ENCODE measurements at regions not wholly inside any gene's neighbourhood (a gene's known extent, or its start where the extent isn't known, plus 50 kb on each side); places are given as distances from the start of the nearest gene placed in this dataset.

GRCh38 chr11:92276773-92277172 lies 52.2 kb downstream of the FAT3 start:
- peaks cover 14% of the 10 kb centered on the region for H3K79me2 ChIP-seq (replicated peaks; ENCODE audit: insufficient read depth, low read length)
- no peaks in the 10 kb centered on the region for H3K27me3 ChIP-seq (ENCODE audit: insufficient read depth, low read depth, low read length)
- H3K9me3 ChIP-seq (ENCODE audit: low read length) = no peaks in the 10 kb centered on the region
- H3F3A ChIP-seq (ENCODE audit: insufficient read depth, low read length, poor library complexity, severe bottlenecking) = no peaks in the 10 kb centered on the region
- no peaks in the 10 kb centered on the region for H3K9me2 ChIP-seq (ENCODE audit: insufficient read depth, low read length)
- no peak overlapping the region for H3K4me3 ChIP-seq (ENCODE audit: low read length)
- TF ChIP-seq POLR2AphosphoS5 (IDR thresholded peaks at IDR 0.05) (no peak), MXI1 (conservative IDR thresholded peaks at IDR 0.05; ENCODE audit: poor library complexity, severe bottlenecking) (no peak), RAD21 (conservative IDR thresholded peaks at IDR 0.05) (no peak), REST (IDR thresholded peaks at IDR 0.05; ENCODE audit: borderline replicate concordance) (no peak), SMC3 (conservative IDR thresholded peaks at IDR 0.05; ENCODE audit: poor library complexity) (no peak), CTCF (IDR thresholded peaks at IDR 0.05; ENCODE audit: poor library complexity, severe bottlenecking) (no peak), EP300 (conservative IDR thresholded peaks at IDR 0.05; ENCODE audit: poor library complexity, severe bottlenecking) (no peak), TAF1 (IDR thresholded peaks at IDR 0.05; ENCODE audit: low read depth) (no peak), EZH2 (IDR thresholded peaks at IDR 0.05; ENCODE audit: borderline replicate concordance, insufficient read depth, low read length, poor library complexity, severe bottlenecking) (no peak)
- H2AFZ ChIP-seq (ENCODE audit: low read depth, low read length) = no peak overlapping the region
- no peak overlapping the region for H3K4me2 ChIP-seq (ENCODE audit: low read length)
- no peak overlapping the region for H3K27ac ChIP-seq (ENCODE audit: low read length)
- H4K20me1 ChIP-seq (ENCODE audit: insufficient read depth) = no peaks in the 10 kb centered on the region
- no peak overlapping the region for H3K9ac ChIP-seq (ENCODE audit: low read length)
- H3K36me3 ChIP-seq (ENCODE audit: insufficient read depth, low read length) = no peaks in the 10 kb centered on the region

- Histone ChIP-seq H3K9me3 (ENCODE audit: low read length) (no peaks in the 10 kb centered on the region), H3K9me2 (ENCODE audit: insufficient read depth, low read length) (no peaks in the 10 kb centered on the region), H3K79me2 (replicated peaks; ENCODE audit: insufficient read depth, low read length) (peaks cover 9% of the 10 kb centered on the region), H4K20me1 (ENCODE audit: insufficient read depth) (no peaks in the 10 kb centered on the region), H3K27ac (ENCODE audit: low read length) (no peak overlapping the region), H2AFZ (ENCODE audit: low read depth, low read length) (no peak overlapping the region), H3F3A (ENCODE audit: insufficient read depth, low read length, poor library complexity, severe bottlenecking) (no peaks in the 10 kb centered on the region), H3K27me3 (ENCODE audit: insufficient read depth, low read depth, low read length) (no peaks in the 10 kb centered on the region), H3K4me2 (ENCODE audit: low read length) (no peak overlapping the region), H3K36me3 (ENCODE audit: insufficient read depth, low read length) (no peaks in the 10 kb centered on the region), H3K4me3 (ENCODE audit: low read length) (no peak overlapping the region), H3K9ac (ENCODE audit: low read length) (no peak overlapping the region)
- TF ChIP-seq TAF1 (IDR thresholded peaks at IDR 0.05; ENCODE audit: low read depth) (no peak), MXI1 (conservative IDR thresholded peaks at IDR 0.05; ENCODE audit: poor library complexity, severe bottlenecking) (no peak), SMC3 (conservative IDR thresholded peaks at IDR 0.05; ENCODE audit: poor library complexity) (no peak), REST (IDR thresholded peaks at IDR 0.05; ENCODE audit: borderline replicate concordance) (no peak), EP300 (conservative IDR thresholded peaks at IDR 0.05; ENCODE audit: poor library complexity, severe bottlenecking) (no peak), RAD21 (conservative IDR thresholded peaks at IDR 0.05) (no peak), POLR2AphosphoS5 (IDR thresholded peaks at IDR 0.05) (no peak), EZH2 (IDR thresholded peaks at IDR 0.05; ENCODE audit: borderline replicate concordance, insufficient read depth, low read length, poor library complexity, severe bottlenecking) (no peak), CTCF (IDR thresholded peaks at IDR 0.05; ENCODE audit: poor library complexity, severe bottlenecking) (no peak)
Measured at GRCh38 chr11:92277871-92278270, 53.3 kb downstream of the FAT3 start.

All from neural cell (in vitro differentiated cells).